ENCODE measurements at regions not wholly inside any gene's neighbourhood (a gene's known extent, or its start where the extent isn't known, plus 50 kb on each side); places are given as distances from the start of the nearest gene placed in this dataset.

GRCh38 chr4:13316354-13316753 is 167.8 kb downstream of the RAB28 start:
- DNase-seq = no peak

DNA sequence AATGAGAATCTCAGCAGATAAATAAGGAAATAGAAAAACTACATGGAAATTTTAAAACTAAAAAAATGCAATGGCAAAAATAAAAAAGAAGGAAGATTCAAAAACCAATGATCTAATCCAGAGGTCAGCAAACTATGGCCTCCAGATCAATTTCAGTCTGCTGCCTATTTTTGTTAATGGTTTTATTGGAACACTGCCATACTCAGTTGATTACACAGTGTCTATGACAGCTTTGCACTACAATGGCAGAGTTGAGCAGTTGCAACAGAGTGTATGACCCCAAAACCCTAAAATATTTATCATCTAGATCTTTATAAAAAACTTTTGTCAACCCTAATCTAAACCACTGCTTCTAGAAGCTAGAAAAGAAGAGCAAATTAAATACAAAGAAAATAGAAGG is 170.3 kb downstream of the RAB28 start:
- no peak for DNase-seq

DNA sequence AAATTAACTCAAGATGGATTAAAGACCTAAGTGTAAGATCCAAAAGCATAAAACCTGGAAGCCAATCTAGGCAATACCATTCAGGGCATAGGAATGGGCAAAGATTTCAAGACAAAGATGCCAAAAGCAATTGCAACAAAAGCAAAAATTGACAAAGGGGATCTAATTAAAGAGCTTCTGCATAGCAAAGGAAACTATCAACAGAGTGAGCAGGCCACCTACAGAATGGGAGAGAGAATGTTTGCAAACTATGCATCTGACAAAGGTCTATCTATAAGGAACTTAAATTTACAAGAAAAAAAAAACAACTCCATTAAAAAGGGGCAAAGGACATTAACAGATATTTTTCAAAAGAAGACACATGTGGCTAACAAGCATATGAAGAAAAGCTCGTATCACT is 171.9 kb downstream of the RAB28 start:
- DNase-seq = no peak

DNA sequence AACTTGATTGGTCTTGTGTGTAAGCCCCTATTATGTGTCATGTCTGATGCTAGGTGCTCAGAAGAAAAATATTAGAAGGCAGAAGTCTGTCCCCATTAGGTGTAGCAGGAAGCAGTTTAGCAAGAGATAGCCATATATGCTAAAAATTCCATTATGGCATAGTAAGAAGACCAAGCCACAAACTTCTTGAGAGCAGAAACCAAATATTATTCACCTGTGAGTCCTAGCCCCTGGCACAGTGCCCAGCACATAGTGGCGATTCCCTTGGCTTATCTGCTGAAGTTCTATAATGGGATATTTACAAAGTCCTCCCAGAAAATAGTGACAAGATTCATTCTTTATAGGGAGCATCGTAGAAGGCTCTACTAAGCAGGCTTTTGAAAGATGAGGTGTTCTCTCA is 174.4 kb downstream of the RAB28 start:
- no peak for DNase-seq

GRCh38 chr4:13306356-13306755 is 177.8 kb downstream of the RAB28 start:
- no peak for DNase-seq

DNA sequence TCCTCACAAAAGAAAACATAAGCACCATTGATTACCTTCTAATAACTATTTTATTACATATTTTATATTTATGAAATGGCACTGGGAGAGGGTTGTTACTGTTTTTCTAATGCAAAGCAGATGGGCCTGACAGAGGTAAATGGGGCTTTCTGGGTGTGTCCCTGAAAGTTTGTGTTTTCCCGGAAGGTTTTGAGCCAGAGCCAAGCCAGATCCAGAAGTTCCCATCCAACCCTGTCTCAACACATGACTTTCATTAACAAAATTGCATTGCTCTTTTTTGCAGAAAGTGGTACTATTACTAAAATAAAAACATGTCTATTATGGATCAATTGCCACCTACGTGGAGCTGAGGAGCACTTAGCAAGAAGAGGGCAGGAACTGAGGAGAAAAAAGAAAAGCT is 181.3 kb downstream of the RAB28 start:
- no peak for DNase-seq

GRCh38 chr4:13299343-13299742 is 184.8 kb downstream of the RAB28 start:
- no peak for DNase-seq

DNA sequence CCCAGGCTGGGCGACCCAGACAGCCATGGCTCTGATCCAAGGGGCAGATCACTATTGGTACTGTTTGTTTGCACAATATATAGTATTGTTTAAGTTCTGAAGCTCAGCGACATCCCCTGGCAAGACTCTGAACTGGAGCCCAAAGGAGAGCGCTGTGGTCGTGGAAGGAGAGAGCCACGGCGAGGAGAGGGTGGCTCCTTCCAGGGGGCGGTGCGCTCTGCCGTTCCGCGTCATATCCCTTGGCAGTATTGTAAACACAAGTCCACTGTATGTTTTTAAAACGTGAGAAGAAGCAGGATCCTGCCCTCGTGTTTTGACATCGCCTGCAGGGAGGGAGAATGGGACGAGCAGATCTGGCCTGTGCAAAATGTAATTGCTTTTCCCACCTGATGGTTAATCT is 185.5 kb downstream of the RAB28 start:
- DNase-seq = no peak

GRCh38 chr4:13296986-13297385 is 187.2 kb downstream of the RAB28 start:
- DNase-seq = no peak

DNA sequence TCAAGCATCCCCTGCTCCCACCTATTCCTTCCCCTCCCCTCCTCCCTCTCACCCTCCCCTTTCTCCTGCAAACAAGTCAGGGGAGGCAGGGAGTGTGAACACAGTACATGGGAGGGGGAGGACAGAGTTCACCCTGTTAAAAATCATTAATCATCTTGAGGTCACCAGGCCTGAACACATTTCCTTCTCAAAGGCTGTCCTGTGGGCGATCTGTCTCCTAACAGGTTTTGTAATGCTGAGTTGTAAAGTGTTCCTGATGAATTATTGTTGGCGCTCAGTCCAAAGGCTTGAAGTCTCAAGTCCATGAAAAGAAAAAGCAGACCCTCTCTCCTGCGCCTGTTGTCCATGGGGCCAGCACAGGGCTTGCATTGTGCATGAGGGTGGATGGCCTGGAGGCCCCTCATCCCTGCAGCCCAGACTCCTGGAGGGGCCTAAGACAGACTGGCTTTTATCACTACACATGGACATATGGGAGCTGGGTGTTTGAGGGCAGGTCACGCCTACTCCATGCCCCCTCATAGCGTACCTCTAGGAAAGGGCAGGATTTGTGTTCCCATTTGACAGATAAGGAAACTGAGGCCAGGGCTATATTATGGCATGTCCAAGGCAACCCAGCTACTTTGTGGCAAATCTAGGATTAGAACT is 189.1 kb downstream of the RAB28 start:
- DNase-seq = no peak

DNA sequence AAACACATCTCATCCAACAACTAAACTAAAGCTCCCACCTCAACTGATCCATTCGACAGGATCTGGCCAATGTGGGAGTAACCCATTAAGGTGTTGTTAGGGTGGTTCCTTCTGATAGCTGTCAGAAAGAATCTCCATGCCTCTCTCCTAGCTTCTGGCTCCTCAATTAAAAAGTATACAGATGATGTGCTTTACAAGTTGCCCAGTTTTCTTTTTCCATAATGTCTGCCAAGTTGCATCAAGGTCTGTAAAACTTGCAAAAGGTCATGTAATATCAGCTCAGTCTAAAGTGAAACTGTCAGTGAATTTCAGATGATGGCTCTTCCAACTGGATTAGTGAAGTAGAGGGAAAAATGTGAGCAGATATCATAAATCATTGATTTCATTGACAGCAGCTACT is 191.8 kb downstream of the RAB28 start:
- DNase-seq = no peak

DNA sequence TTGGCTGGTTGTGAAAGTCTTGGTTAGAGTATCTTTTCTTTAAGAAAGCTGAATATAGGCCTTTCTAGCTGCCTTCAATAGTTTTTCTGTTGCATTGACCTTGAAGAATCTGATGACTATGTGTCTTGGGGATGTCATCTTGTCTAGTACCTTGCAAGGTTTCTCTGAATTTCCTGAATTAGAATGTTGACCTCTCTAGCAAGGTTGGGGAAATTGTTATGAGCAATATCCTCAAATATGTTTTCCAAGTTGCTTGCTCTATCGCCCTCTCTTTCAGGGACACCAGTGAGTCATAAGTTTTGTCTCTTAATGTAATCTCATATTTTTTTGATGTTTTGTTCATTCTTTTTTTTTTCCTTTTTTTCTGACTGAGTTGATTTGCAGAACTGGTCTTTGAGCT is 194.7 kb downstream of the RAB28 start:
- DNase-seq = no peak

DNA sequence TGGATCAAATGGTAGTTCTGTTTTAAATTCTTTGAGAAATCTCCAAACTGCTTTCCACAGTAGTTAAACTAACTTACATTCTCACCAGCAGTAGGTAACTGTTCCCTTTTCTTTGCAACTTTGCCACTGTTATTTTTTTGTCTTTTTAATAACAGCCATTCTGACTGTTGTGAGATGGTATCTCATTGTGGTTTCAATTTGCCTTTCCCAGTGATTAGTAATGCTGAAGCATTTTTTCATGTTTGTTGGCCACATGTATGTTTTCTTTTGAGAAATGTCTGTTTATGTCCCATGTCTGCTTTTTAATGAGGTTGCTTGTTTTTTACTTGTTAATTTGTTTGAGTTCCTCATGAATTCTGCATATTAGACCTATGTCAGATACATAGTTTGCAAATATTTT is 198.8 kb downstream of the RAB28 start:
- no peak for DNase-seq

GRCh38 chr4:13284932-13285331 is 199.2 kb downstream of the RAB28 start:
- DNase-seq = no peak

DNA sequence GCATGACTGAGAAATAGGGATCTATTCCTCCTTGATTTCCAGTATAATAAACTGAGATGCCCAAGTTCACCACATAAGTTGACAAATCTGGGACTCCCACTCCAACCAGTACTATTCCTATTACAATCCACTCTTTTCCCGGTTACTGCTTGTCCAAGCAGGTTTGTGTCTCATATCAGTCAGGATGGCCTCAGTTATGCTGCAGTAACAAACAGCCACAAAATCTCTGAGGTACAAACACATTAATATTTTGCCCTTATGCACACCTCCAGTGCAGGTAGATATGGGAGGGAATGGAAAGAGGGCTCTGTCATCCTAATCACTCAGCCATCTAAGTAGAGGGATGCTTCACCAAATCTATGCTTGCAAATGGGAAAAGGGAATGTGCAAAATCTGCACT is 207.8 kb downstream of the RAB28 start:
- DNase-seq = no peak

DNA sequence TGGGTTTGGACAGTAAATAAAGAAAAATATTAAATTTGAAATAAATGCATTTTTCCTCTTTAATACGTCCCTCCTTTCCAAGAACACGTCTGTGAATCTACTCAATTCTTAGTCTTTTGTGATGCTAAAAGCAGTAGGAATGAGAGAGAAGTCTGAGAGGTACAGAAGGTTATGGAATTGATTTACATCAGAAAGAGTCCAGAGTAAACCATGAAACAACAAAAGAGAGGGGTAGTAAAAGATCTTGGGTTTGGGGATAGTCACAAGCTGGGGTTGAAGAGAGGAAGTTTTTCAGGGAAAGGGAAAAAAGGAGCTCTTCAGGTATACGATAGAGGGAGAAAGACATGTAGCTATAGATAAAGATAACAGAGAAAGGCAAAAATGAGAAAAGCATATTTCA is 215.4 kb downstream of the RAB28 start:
- DNase-seq = no peak

DNA sequence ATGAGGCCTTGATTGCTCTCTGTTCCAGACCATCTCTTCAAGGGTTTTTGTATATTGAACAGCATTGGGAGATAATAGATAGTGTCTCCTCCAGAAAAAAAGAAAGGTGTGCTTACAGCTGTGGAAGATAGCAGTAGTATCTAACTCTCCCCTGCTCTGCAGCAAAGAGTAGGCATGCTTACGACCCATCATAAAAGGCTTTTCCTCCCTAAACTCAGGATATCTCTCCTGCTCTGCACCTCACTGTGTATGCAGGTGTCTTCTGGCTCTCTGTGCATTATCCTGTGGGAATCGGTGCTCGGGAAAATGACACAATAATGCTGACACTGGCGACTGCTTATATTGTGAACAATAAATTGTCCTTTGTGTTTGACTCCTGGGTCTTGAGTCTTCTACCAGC is 216.0 kb downstream of the RAB28 start:
- no peak for DNase-seq

DNA sequence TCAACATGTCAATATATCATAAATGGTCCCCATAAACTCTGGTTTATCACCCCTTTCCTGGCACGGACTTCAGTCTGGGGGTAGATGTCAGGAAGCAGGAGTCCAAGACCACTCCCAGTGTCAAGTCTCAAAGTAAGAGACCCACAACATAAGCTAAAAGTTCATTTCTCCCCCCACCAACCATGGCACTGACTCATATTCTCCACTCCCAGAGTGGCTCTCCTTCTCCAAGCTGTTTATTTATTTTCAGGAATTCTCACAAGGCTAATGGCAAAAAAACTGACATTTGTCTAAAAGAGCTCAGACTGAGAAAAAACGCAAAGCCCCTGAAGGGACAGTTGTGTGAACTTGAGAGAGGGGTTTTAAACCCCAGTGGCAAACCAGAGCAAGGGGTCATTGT is 217.0 kb downstream of the RAB28 start:
- DNase-seq = no peak

DNA sequence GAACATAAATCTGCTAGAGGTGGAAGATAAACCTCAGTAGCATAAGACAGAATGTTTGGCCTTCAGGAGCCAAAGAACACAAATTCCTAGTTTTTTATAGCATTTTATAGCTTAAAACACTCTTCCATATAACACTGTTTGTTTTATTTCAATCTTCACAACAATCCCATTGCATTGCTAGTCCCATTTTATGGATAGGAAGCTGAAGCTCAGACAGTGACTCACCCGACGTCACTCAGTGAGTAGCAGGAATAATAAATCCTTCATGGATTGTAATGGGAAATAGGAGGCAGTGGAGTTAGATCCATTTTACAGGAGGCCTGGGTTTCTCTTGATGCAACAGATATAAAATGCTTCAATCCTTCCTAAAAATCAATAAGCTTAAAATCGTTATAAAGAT is 217.5 kb downstream of the RAB28 start:
- no peak for DNase-seq

DNA sequence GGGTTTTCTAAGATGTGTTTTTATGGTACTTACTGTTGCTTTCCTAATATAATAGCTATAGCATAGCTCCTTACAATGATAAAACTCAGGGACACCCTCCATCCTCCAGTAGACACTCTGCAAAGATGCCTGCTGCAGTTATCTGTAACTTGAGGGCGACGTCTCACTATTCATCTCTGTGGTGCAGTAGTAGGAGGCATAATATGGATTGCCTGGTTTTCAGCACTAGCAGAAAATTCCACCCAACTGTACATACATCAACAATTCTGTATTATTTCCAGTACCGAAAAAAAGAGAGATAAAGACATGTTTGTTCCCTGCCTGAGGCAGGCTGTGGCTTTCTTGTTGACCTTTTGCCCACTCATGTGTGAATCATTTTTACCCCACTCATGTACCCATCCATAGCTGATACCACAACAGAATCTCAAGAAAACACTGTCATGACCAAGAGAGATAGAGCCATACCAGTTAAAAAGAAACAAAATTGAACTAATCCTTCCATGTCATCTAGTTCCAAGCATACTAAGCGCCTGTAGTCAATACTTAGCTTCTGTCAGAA is 220.1 kb downstream of the RAB28 start:
- no peak for DNase-seq

- no peak for DNase-seq
Observed at GRCh38 chr4:13262816-13263215, 221.3 kb downstream of the RAB28 start.

- no peak for DNase-seq
Observed at GRCh38 chr4:13261486-13262257, 222.5 kb downstream of the RAB28 start.

DNA sequence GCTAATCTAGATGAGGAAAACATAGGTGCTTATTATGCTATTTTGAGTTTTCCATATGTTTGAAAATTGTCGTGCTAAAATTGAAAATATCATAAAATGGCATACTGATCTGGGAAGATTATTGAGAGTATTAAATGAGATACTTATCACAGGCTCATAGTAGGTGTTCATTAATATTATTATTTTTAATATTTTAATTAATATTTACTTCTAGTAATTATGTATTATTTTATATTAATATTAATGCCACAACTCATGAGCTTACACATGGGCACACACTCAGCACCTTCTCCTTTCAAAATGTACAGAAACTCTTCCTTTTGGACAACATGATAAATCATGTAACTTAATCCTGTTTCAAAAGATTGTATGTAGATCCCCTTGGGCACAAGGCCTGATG is 223.6 kb downstream of the RAB28 start:
- no peak for DNase-seq

GRCh38 chr4:13250263-13250662 is 233.9 kb downstream of the RAB28 start:
- DNase-seq = no peak

Measured in 8988T (cell line).